OCI-LY1 (cell line): ENCODE measurements at regions not wholly inside any gene's neighbourhood (a gene's known extent, or its start where the extent isn't known, plus 50 kb on each side); places are given as distances from the start of the nearest gene placed in this dataset.

ENCODE experiments used
- H2AFZ ChIP-seq: fragments of 200-600 bp; sonication (generic), shearing (Covaris generic); 2 replicates; pipeline ENCODE4 v1.6.0; 2014; ENCODE audit warnings: antibody characterized with exemption, mild to moderate bottlenecking, low read length
- H3F3A ChIP-seq: fragments of 200-600 bp; sonication (generic), shearing (Covaris generic); 2 replicates; pipeline ENCODE4 v1.6.0; 2014; ENCODE audit warnings: mild to moderate bottlenecking, antibody characterized with exemption, low read length, moderate library complexity; ENCODE audit not compliant: insufficient read depth
- H3K27ac ChIP-seq: fragments of 200-600 bp; sonication (generic); 2 replicates; pipeline ENCODE4 v1.5.1; 2014; ENCODE audit warnings: low read length, mixed run types, mild to moderate bottlenecking, low read depth; ENCODE audit not compliant: poor library complexity, severe bottlenecking
- H3K27me3 ChIP-seq: fragments of 200-600 bp; sonication (generic); 2 replicates; pipeline ENCODE4 v1.6.0; 2014; ENCODE audit warnings: antibody characterized with exemption, mild to moderate bottlenecking, low read length, moderate library complexity; ENCODE audit not compliant: insufficient read depth
- H3K36me3 ChIP-seq: fragments of 200-600 bp; sonication (generic); 2 replicates; pipeline ENCODE4 v1.6.1; 2014; ENCODE audit warnings: mild to moderate bottlenecking, antibody characterized with exemption, low read length, moderate library complexity, mixed read lengths; ENCODE audit not compliant: insufficient read depth
- H3K4me1 ChIP-seq: fragments of 200-600 bp; sonication (generic); 2 replicates; pipeline ENCODE4 v1.5.1; 2014; ENCODE audit warnings: mild to moderate bottlenecking, low read length, moderate library complexity; ENCODE audit not compliant: insufficient read depth, severe bottlenecking
- H3K4me2 ChIP-seq: fragments of 200-600 bp; sonication (generic), shearing (Covaris generic); 2 replicates; pipeline ENCODE4 v1.6.1; 2014; ENCODE audit warnings: low read length
- H3K4me3 ChIP-seq: fragments of 200-600 bp; sonication (generic); 2 replicates; pipeline ENCODE4 v1.5.1; 2014; ENCODE audit warnings: low read length, low read depth, mild to moderate bottlenecking, mixed read lengths; ENCODE audit not compliant: poor library complexity, severe bottlenecking
- H3K79me2 ChIP-seq: fragments of 200-600 bp; shearing (Covaris generic); 2 replicates; pipeline ENCODE4 v1.6.1; 2016; ENCODE audit warnings: mixed run types, low read length, mixed read lengths; ENCODE audit not compliant: insufficient read depth
- H3K9ac ChIP-seq: fragments of 200-600 bp; sonication (generic), shearing (Covaris generic); 2 replicates; pipeline ENCODE4 v1.6.1; 2014; ENCODE audit warnings: mild to moderate bottlenecking, low read length, mixed read lengths
- H3K9me2 ChIP-seq: fragments of 200-600 bp; sonication (generic), shearing (Covaris generic); 2 replicates; pipeline ENCODE4 v1.6.1; 2014; ENCODE audit warnings: low read depth, mild to moderate bottlenecking, low read length, mixed read lengths
- H3K9me3 ChIP-seq: fragments of 200-600 bp; shearing (Covaris generic); 2 replicates; pipeline ENCODE4 v1.6.1; 2014; ENCODE audit warnings: low read length, mixed read lengths
- H4K20me1 ChIP-seq: fragments of 200-600 bp; sonication (generic), shearing (Covaris generic); 2 replicates; pipeline ENCODE4 v1.6.0; 2016; ENCODE audit warnings: mild to moderate bottlenecking, low read length; ENCODE audit not compliant: insufficient read depth
- CTCF ChIP-seq: fragments of 200-600 bp; sonication (generic), shearing (Covaris generic); IDR thresholded peaks from 2 replicates; pipeline ENCODE4 v1.5.1; 2017; ENCODE audit warnings: mild to moderate bottlenecking, antibody characterized with exemption, low read length, moderate library complexity, mixed read lengths
- EZH2 ChIP-seq: fragments of 200-600 bp; sonication (generic), shearing (Covaris generic); IDR thresholded peaks from 2 replicates; pipeline ENCODE4 v1.8.0; 2017; ENCODE audit warnings: borderline replicate concordance, mixed run types, mild to moderate bottlenecking, antibody characterized with exemption, low read length, moderate library complexity, mixed read lengths

DNA sequence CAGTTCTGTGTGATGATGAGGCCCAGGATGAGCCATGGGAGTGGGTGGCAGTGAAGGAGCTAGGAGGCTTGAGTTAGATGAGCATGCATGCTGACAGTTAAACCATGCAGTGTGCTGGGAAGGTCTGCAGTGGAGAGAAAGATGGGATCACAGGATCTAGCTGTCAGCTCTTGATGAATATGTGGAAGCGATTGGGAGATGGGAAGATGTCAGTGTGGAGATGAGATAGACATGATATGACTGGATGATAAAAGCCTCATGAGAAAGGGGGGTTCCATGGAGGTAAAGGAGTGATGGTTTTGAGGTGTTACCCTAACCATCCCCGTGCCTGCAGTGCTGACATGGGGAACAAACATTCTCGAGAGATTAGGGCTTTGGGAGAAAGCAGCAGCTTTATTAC is 165.0 kb upstream of the CTBP2 start:
- Histone ChIP-seq H4K20me1 (no peaks in the 10 kb centered on the region), H3K36me3 (no peaks in the 10 kb centered on the region), H3K4me1 (no peaks in the 10 kb centered on the region), H3K9me3 (no peaks in the 10 kb centered on the region), H2AFZ (no peak overlapping the region), H3K27ac (no peak overlapping the region), H3F3A (no peaks in the 10 kb centered on the region), H3K9me2 (no peaks in the 10 kb centered on the region), H3K27me3 (0 out of 2 replicates have a peak, but pooled peaks cover 3% of the 10 kb centered on the region), H3K4me2 (no peak overlapping the region), H3K4me3 (no peak overlapping the region), H3K9ac (no peak overlapping the region), H3K79me2 (no peaks in the 10 kb centered on the region)
- TF ChIP-seq CTCF (no peak), EZH2 (no peak)

DNA sequence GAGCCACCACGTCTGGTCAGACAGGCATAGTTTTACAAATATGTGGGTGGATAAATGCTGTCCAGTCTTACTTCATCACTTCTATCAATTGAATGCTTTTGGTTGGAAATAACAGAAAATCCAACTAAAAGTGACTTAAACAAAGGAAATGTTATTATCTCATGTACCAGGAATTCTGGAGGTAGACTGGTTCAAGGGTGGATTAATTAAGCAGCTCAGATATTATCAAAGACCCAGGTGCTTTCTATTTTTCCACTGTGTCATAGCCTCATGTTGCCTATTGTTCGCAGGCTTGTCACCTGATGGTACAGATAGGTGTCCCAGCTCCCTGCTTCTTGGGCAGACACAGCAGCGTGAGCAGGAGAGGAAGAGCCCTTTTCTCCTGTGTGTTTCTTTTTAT is 156.1 kb upstream of the CTBP2 start:
- Histone ChIP-seq H3K9me2 (no peaks in the 10 kb centered on the region), H3F3A (no peaks in the 10 kb centered on the region)
- TF ChIP-seq EZH2 (no peak), CTCF (no peak)

DNA sequence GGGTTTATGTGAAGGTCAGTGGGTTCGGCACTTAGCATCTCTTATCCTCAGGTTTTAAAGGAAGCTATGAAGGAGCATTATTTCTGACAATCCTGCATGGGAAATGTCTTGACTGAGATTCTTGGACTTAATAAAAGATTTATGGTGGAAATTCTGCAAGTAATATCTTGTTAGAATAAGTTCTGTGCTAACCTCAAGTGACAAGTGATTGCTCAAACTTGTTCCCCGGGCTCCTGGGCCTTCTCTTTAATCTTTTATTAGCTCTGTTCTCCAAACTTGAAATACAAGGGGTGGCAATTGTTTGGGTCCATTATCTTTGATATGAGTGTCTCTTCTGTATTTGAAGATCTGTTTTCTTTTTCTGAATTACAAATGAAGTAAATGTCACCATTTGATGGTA is 140.6 kb upstream of the CTBP2 start:
- no peak overlapping the region for H3K4me2 ChIP-seq
- H3K27ac ChIP-seq: no peak overlapping the region
- no peaks in the 10 kb centered on the region for H3K79me2 ChIP-seq
- H3K27me3 ChIP-seq: no peaks in the 10 kb centered on the region
- no peak for TF ChIP-seq EZH2
- no peak for TF ChIP-seq CTCF
- H3K9me3 ChIP-seq: no peaks in the 10 kb centered on the region
- H3K4me3 ChIP-seq: no peak overlapping the region
- no peaks in the 10 kb centered on the region for H3K4me1 ChIP-seq
- no peaks in the 10 kb centered on the region for H3K9me2 ChIP-seq
- no peaks in the 10 kb centered on the region for H4K20me1 ChIP-seq
- no peaks in the 10 kb centered on the region for H3F3A ChIP-seq
- no peak overlapping the region for H3K9ac ChIP-seq
- H3K36me3 ChIP-seq: no peaks in the 10 kb centered on the region
- H2AFZ ChIP-seq: no peak overlapping the region

More for the DNA sequence above, 156.1 kb upstream of the CTBP2 start:
- H3K27me3 ChIP-seq: no peaks in the 10 kb centered on the region
- no peaks in the 10 kb centered on the region for H3K79me2 ChIP-seq
- no peak overlapping the region for H3K9ac ChIP-seq
- no peak overlapping the region for H3K4me3 ChIP-seq
- no peak overlapping the region for H2AFZ ChIP-seq
- no peak overlapping the region for H3K4me2 ChIP-seq
- no peaks in the 10 kb centered on the region for H4K20me1 ChIP-seq
- H3K9me3 ChIP-seq: no peaks in the 10 kb centered on the region
- H3K36me3 ChIP-seq: no peaks in the 10 kb centered on the region
- H3K4me1 ChIP-seq: no peaks in the 10 kb centered on the region
- H3K27ac ChIP-seq: no peak overlapping the region
